Transverse colon (tissue), 4 donors: ENCODE measurements at regions not wholly inside any gene's neighbourhood (a gene's known extent, or its start where the extent isn't known, plus 50 kb on each side); places are given as distances from the start of the nearest gene placed in this dataset.

Source experiments
- DNase-seq: peaks from one replicate; pipeline ENCODE4 v3.0.0-alpha.2; 2019
- H3K27ac ChIP-seq, 4 donors: fragments of 200-600 bp; sonication (generic); 2 replicates each; pipeline ENCODE4 v1.5.1; 2016 to 2018; ENCODE audit warnings: inconsistent platforms in 4 of 4
- H3K27me3 ChIP-seq: fragments of 200-600 bp; sonication (generic); 2 replicates; pipeline ENCODE4 v1.5.1; 2017; ENCODE audit warnings: inconsistent platforms
- H3K36me3 ChIP-seq, 4 donors: fragments of 200-600 bp; sonication (generic); 2 replicates each; pipeline ENCODE4 v1.5.1; 2017 to 2019; ENCODE audit warnings: inconsistent platforms in 4 of 4
- H3K4me1 ChIP-seq, 4 donors: fragments of 200-600 bp; sonication (generic); 2 replicates each; pipeline ENCODE4 v1.5.1; 2017 to 2020; ENCODE audit warnings: inconsistent platforms in 4 of 4
- H3K4me3 ChIP-seq, 4 donors: fragments of 200-600 bp; sonication (generic); 1 replicate in 1 of 4; 2 replicates in 3 of 4; pipeline versions ENCODE4 v1.5.1 to v1.6.1; 2017 to 2019; ENCODE audit warnings: inconsistent platforms in 4 of 4
- H3K9me3 ChIP-seq, 2 donors: fragments of 200-600 bp; sonication (generic); 2 replicates each; pipeline ENCODE4 v1.5.1; 2017 to 2019; ENCODE audit warnings: inconsistent platforms in 2 of 2
- CTCF ChIP-seq, 5 experiments: fragments of 200-600 bp in 3 of 5; fragments of 450-650 bp in 2 of 5; sonication (generic) in 3 of 5; IDR thresholded peaks; 1 replicate in 2 of 5; 2 replicates in 3 of 5; pipeline ENCODE4 v1.5.1; 2016 to 2017; ENCODE audit warnings: antibody characterized with exemption in 5 of 5, inconsistent platforms in 3 of 5, mild to moderate bottlenecking in 2 of 5, moderate library complexity in 1 of 5
- EP300 ChIP-seq: sonication (generic); formaldehyde crosslinking; IDR thresholded peaks from one replicate; pipeline ENCODE4 v1.6.1; 2017; ENCODE audit warnings: antibody characterized with exemption, low read depth
- POLR2A ChIP-seq: fragments of 450-650 bp; IDR thresholded peaks from one replicate; pipeline ENCODE4 v1.6.1; 2016; ENCODE audit warnings: antibody characterized with exemption, mild to moderate bottlenecking, moderate library complexity
- POLR2AphosphoS5 ChIP-seq, 3 donors: sonication (generic); formaldehyde crosslinking; IDR thresholded peaks; one replicate each; pipeline ENCODE4 v1.6.1; 2016; ENCODE audit warnings: antibody characterized with exemption in 3 of 3
- WGBS, 2 donors: methylation state at CpG; one replicate each; pipeline ENCODE4 v1.1.5; 2018; ENCODE audit warnings: low coverage in 1 of 2; 5-methylcytosine and 5-hydroxymethylcytosine counted together
- in situ Hi-C, 4 donors: fragments of 200-750 bp; cut with MboI; loops; one replicate each; pipeline versions ENCODE4 v1.15.0 to v1.15.1; 2017; ENCODE audit warnings: low sequenced_read_pairs in 3 of 4, low pct_ligation_motif_present in 1 of 4, low pct_unique_long_range_greater_than_20kb in 1 of 4
- intact Hi-C: fragments of 100-400 bp; cut with DNase I; formaldehyde crosslinking; loops from one replicate; pipeline ENCODE4 v1.15.1; 2023; ENCODE audit warnings: low total_unique reads

GRCh38 chr4:106627051-106627450 lies 258.5 kb upstream of the GIMD1 start:
- Histone ChIP-seq H3K4me1 (no peaks in the 10 kb centered on the region), H3K27ac (no peak overlapping the region), H3K36me3 (no peaks in the 10 kb centered on the region), H3K27me3 (no peaks in the 10 kb centered on the region), H3K9me3 (no peaks in the 10 kb centered on the region), H3K4me3 (no peak overlapping the region)
- in situ Hi-C loops (no loop called here), intact Hi-C loops (no loop called here)
- no peak for DNase-seq
- WGBS, 2 donors: 80 to 81% methylated on average over 3 of the region's 3 CpGs
- TF ChIP-seq EP300: no peak
- TF ChIP-seq POLR2A: no peak
- TF ChIP-seq CTCF (IDR thresholded peaks at IDR 0.05): no peak
- TF ChIP-seq POLR2AphosphoS5 (IDR thresholded peaks at IDR 0.05): no peak

GRCh38 chr4:106624671-106625070 lies 256.1 kb upstream of the GIMD1 start:
- 69 to 85% methylated on average over 1 of the region's 1 CpG for WGBS, 2 donors
- Histone ChIP-seq H3K9me3 (no peaks in the 10 kb centered on the region), H3K36me3 (no peaks in the 10 kb centered on the region), H3K27ac (no peak overlapping the region), H3K4me3 (no peak overlapping the region), H3K27me3 (no peaks in the 10 kb centered on the region), H3K4me1 (no peaks in the 10 kb centered on the region)
- no peak for DNase-seq
- in situ Hi-C loops (no loop called here), intact Hi-C loops (no loop called here)
- TF ChIP-seq EP300 (no peak), CTCF (IDR thresholded peaks at IDR 0.05) (no peak), POLR2A (no peak), POLR2AphosphoS5 (IDR thresholded peaks at IDR 0.05) (no peak)

GRCh38 chr4:106618956-106619355 lies 250.4 kb upstream of the GIMD1 start:
- DNase-seq: no peak
- intact Hi-C loops: no loop called here
- no peaks in the 10 kb centered on the region for H3K4me1 ChIP-seq
- H3K27me3 ChIP-seq: no peaks in the 10 kb centered on the region
- WGBS, 2 donors: 76 to 78% methylated on average over 3 of the region's 3 CpGs
- no peak overlapping the region for H3K27ac ChIP-seq
- H3K4me3 ChIP-seq: no peak overlapping the region
- TF ChIP-seq POLR2AphosphoS5 (IDR thresholded peaks at IDR 0.05): no peak
- TF ChIP-seq CTCF (IDR thresholded peaks at IDR 0.05): no peak
- no peak for TF ChIP-seq EP300
- TF ChIP-seq POLR2A: no peak
- in situ Hi-C loops: no loop called here
- H3K36me3 ChIP-seq: no peaks in the 10 kb centered on the region
- no peaks in the 10 kb centered on the region for H3K9me3 ChIP-seq

- 57 to 59% methylated on average over 2 of the region's 2 CpGs for WGBS, 2 donors
- DNase-seq: no peak
These were observed 247.4 kb upstream of the GIMD1 start for GRCh38 chr4:106615961-106616360.

More at GRCh38 chr4:106615961-106616360, 247.4 kb upstream of the GIMD1 start:
- H3K9me3 ChIP-seq: no peaks in the 10 kb centered on the region
- TF ChIP-seq CTCF (IDR thresholded peaks at IDR 0.05) (no peak), POLR2A (no peak), EP300 (no peak), POLR2AphosphoS5 (IDR thresholded peaks at IDR 0.05) (no peak)
- no peaks in the 10 kb centered on the region for H3K36me3 ChIP-seq
- H3K4me1 ChIP-seq: no peaks in the 10 kb centered on the region
- intact Hi-C loops (no loop called here), in situ Hi-C loops (no loop called here)
- no peaks in the 10 kb centered on the region for H3K27me3 ChIP-seq
- H3K4me3 ChIP-seq: no peak overlapping the region
- H3K27ac ChIP-seq: no peak overlapping the region
